Activated T-helper 2 cell treated with anti-CD3 and anti-CD28 coated beads, Interferon-gamma antibody, Interleukin-2, Interleukin-4, amounts not matched to agents 10 μg/mL and 5 μg/mL and 100 μg/mL, durations not matched to agents 14 hours and 24 hours and 36 hours (primary cell): ENCODE measurements at regions not wholly inside any gene's neighbourhood (a gene's known extent, or its start where the extent isn't known, plus 50 kb on each side); places are given as distances from the start of the nearest gene placed in this dataset.

ENCODE experiments used
- DNase-seq: peaks from one replicate; pipeline ENCODE4 v3.0.0; 2021; ENCODE audit warnings: low spot score
- H3K27ac Mint-ChIP-seq: one replicate; pipeline ENCODE4 v1.8.0; 2021; ENCODE audit warnings: mixed read lengths
- H3K27me3 Mint-ChIP-seq: one replicate; pipeline ENCODE4 v1.8.0; 2021; ENCODE audit warnings: low read depth, mixed read lengths
- H3K36me3 Mint-ChIP-seq: one replicate; pipeline ENCODE4 v1.8.0; 2021; ENCODE audit warnings: low read depth, mixed read lengths
- H3K4me1 Mint-ChIP-seq: one replicate; pipeline ENCODE4 v1.8.0; 2021; ENCODE audit warnings: low read depth, mixed read lengths
- H3K4me3 Mint-ChIP-seq: one replicate; pipeline ENCODE4 v1.8.0; 2021; ENCODE audit warnings: low read depth, mild to moderate bottlenecking, moderate library complexity, mixed read lengths
- H3K9me3 Mint-ChIP-seq: one replicate; pipeline ENCODE4 v1.8.0; 2021; ENCODE audit warnings: mixed read lengths
- intact Hi-C: fragments of 100-400 bp; cut with micrococcal nuclease; formaldehyde crosslinking; loops from one replicate; pipeline ENCODE4 v1.15.1; 2023

DNA sequence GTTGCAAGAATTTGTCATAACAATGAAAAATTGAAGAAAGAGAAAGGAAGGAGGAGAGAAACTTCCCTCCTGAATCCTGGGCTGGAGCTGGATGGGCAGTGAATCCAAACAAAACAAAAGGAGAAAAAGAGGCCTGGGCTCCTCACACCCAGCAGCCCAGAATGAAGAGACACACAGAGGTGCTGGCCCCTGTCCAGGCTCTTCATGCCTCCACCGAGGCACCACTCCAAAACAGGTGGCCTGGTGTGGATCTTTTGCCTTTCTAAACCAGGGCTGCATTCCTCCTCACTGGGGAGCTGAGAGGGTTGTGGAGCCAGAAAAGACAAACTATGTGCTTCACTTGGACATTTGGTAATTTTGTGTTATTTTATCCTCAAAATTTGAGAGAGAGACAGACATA, 76.0 kb downstream of the FAM124B start:
- Mint-ChIP-seq H3K27me3 (peaks cover 22% of the 10 kb centered on the region), H3K4me3 (no peak overlapping the region), H3K27ac (no peak overlapping the region), H3K36me3 (no peaks in the 10 kb centered on the region), H3K4me1 (no peaks in the 10 kb centered on the region), H3K9me3 (no peaks in the 10 kb centered on the region)
- intact Hi-C loops, result no loop called here
- no peak for DNase-seq

DNA sequence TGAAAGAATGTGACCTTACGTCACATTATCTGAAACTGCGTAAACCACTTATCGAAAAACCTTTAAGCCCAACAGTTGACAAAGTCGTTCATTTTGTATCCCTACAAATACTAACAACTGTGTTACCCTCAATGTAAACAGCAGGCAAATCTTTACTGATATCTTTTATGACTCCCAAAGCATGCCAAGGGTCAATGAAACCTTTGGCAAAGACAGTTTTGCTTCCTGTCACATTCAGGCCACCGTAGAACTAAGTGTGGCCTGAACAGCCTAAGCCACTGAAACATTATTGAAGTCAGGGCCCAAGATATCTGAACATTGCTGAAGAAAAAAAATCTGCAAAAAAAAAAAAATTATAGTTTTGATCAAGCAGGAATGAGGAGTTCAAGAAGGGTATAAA, 77.3 kb downstream of the FAM124B start:
- intact Hi-C loops, result no loop called here
- Mint-ChIP-seq H3K27ac (no peak overlapping the region), H3K9me3 (no peaks in the 10 kb centered on the region), H3K27me3 (peaks cover 31% of the 10 kb centered on the region), H3K4me1 (no peaks in the 10 kb centered on the region), H3K36me3 (no peaks in the 10 kb centered on the region), H3K4me3 (no peak overlapping the region)
- DNase-seq, result no peak

DNA sequence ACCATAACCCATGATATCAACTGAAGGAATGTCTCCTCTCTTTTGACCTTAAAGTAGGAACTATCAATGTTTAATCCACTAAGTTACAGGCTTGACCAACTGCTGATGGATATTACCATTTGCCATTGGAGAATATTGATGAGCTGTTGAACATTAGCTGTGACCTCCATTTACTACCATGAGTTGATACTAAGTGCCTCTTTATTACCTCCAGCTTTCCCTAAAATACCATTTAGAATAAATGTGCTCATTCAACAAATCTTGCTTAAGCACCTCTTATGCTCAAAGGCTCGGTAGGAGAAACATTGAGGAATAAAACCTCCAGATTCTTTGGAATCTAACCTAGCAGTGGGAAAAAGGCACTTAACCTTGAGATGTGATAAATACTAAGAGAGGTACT, 81.2 kb downstream of the FAM124B start:
- Mint-ChIP-seq H3K4me1 (no peaks in the 10 kb centered on the region), H3K36me3 (no peaks in the 10 kb centered on the region), H3K4me3 (no peak overlapping the region), H3K9me3 (no peaks in the 10 kb centered on the region), H3K27ac (no peak overlapping the region), H3K27me3 (peaks cover 23% of the 10 kb centered on the region)
- intact Hi-C loops, result no loop called here
- no peak for DNase-seq

GRCh38 chr2:224319750-224320149, 82.2 kb downstream of the FAM124B start:
- H3K27ac Mint-ChIP-seq, result no peak overlapping the region
- intact Hi-C loops, result no loop called here
- no peak overlapping the region for H3K4me3 Mint-ChIP-seq
- no peak for DNase-seq
- no peaks in the 10 kb centered on the region for H3K36me3 Mint-ChIP-seq
- peaks cover 26% of the 10 kb centered on the region for H3K27me3 Mint-ChIP-seq
- no peaks in the 10 kb centered on the region for H3K4me1 Mint-ChIP-seq
- no peaks in the 10 kb centered on the region for H3K9me3 Mint-ChIP-seq

DNA sequence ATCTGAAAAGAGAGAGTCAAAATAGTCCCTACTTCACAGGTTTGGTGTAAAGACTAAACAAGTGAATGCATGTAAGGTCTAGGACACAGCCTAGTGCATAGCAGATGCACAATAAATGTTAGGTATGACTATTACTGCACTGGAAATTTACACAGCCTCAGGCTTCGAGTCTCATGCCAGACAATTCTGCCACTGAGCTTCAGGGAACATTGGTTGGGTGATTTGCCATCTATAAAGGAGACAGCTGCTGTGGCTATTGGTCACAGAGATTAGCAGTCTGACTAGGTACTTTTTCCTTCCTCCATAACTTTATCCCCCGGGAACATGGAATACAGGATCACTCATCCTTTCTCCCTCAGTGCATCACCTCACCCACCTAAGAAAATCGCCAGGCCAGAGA, 89.2 kb downstream of the FAM124B start:
- Mint-ChIP-seq H3K27me3 (peaks cover 20% of the 10 kb centered on the region), H3K27ac (no peak overlapping the region)

GRCh38 chr2:224310943-224311625, 90.8 kb downstream of the FAM124B start:
- no peak overlapping the region for H3K27ac Mint-ChIP-seq
- no peaks in the 10 kb centered on the region for H3K9me3 Mint-ChIP-seq
- no peaks in the 10 kb centered on the region for H3K36me3 Mint-ChIP-seq
- H3K27me3 Mint-ChIP-seq, result peaks cover 20% of the 10 kb centered on the region
- DNase-seq, result no peak
- intact Hi-C loops, result no loop called here
- H3K4me1 Mint-ChIP-seq, result peaks cover 8% of the 10 kb centered on the region
- H3K4me3 Mint-ChIP-seq, result no peak overlapping the region

More for the DNA sequence above, 89.2 kb downstream of the FAM124B start:
- Mint-ChIP-seq H3K9me3 (no peaks in the 10 kb centered on the region), H3K36me3 (no peaks in the 10 kb centered on the region), H3K4me1 (peaks cover 7% of the 10 kb centered on the region), H3K4me3 (no peak overlapping the region)
- no peak for DNase-seq
- intact Hi-C loops, result no loop called here

GRCh38 chr2:224309176-224309575, 92.7 kb downstream of the FAM124B start:
- intact Hi-C loops, result no loop called here
- H3K9me3 Mint-ChIP-seq, result no peaks in the 10 kb centered on the region
- no peak overlapping the region for H3K27ac Mint-ChIP-seq
- H3K36me3 Mint-ChIP-seq, result no peaks in the 10 kb centered on the region
- no peak for DNase-seq
- H3K4me1 Mint-ChIP-seq, result peaks cover 8% of the 10 kb centered on the region
- peaks cover 14% of the 10 kb centered on the region for H3K27me3 Mint-ChIP-seq
- H3K4me3 Mint-ChIP-seq, result no peak overlapping the region

DNA sequence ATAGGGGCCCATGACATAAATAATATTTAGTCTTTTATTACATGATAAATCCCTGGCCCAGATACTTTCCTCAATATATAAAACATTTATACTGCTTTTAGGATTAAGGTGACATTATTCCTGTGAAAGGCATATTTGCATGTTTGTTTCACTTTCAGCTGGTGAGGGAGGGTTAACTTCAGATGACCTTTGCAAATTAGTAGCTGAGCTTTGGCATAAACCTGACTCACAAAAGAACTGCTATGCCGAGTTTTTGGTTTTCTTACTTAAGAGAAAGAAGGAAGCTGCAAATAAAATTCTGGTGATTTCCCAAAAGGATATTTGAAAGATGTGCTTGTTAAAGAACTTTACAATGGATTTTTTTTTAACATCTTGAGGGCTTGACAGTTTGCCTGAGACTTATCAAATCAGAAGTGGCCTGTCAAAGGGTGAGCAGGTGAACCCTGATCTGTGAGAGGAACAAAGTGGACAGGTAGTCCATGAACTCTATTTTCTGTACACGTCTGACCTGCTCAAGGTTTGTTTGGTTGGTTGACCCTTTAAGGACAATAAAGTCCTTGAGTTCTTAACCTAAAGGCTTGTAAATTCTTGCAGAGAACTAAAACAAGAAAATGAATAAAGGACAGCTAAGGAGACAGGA, 93.5 kb downstream of the FAM124B start:
- Mint-ChIP-seq H3K27me3 (peaks cover 13% of the 10 kb centered on the region), H3K27ac (no peak overlapping the region), H3K36me3 (no peaks in the 10 kb centered on the region), H3K9me3 (no peaks in the 10 kb centered on the region), H3K4me3 (no peak overlapping the region), H3K4me1 (peaks cover 8% of the 10 kb centered on the region)
- intact Hi-C loops, result no loop called here
- DNase-seq, result no peak

DNA sequence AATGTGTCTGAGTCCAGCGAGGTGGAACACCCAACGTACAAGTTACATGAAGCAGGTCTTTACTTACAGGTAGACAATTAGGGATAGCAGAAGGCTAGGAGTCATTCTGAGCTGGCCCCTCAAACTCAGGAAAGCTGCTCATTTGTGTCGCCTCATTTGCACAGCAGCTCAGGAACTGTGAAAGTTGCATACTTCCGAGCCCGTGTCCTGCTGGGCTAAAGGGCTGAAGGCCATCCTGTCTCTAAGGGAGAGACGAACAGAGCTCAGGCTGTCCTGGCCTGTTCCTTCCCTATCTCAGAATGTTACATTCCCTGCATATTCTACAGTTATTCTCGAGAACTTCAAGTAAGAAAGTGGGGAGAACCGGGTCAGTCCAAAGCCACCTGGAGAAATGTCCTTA, 99.0 kb downstream of the FAM124B start:
- no peaks in the 10 kb centered on the region for H3K9me3 Mint-ChIP-seq
- H3K27ac Mint-ChIP-seq, result no peak overlapping the region
- no peaks in the 10 kb centered on the region for H3K36me3 Mint-ChIP-seq
- no peak for DNase-seq
- intact Hi-C loops, result no loop called here
- H3K4me1 Mint-ChIP-seq, result peaks cover 3% of the 10 kb centered on the region
- H3K27me3 Mint-ChIP-seq, result no peaks in the 10 kb centered on the region
- no peak overlapping the region for H3K4me3 Mint-ChIP-seq

- no peak overlapping the region for H3K4me3 Mint-ChIP-seq
- H3K27me3 Mint-ChIP-seq, result peaks cover 30% of the 10 kb centered on the region
- no peaks in the 10 kb centered on the region for H3K36me3 Mint-ChIP-seq
- no peak overlapping the region for H3K27ac Mint-ChIP-seq
- intact Hi-C loops, result no loop called here
- DNase-seq, result no peak
- no peaks in the 10 kb centered on the region for H3K4me1 Mint-ChIP-seq
- no peaks in the 10 kb centered on the region for H3K9me3 Mint-ChIP-seq
These were observed 107.9 kb downstream of the FAM124B start for GRCh38 chr2:224293976-224294375.

- no peak for DNase-seq
- no peak overlapping the region for H3K27ac Mint-ChIP-seq
- H3K9me3 Mint-ChIP-seq, result no peaks in the 10 kb centered on the region
- H3K4me1 Mint-ChIP-seq, result no peaks in the 10 kb centered on the region
- H3K36me3 Mint-ChIP-seq, result no peaks in the 10 kb centered on the region
- H3K4me3 Mint-ChIP-seq, result no peak overlapping the region
- peaks cover 40% of the 10 kb centered on the region for H3K27me3 Mint-ChIP-seq
- intact Hi-C loops, result loop anchor here (10.0 kb wide), 1 partner anchor 563 kb away; no protein-coding TSS in a partner anchor
These were observed 114.4 kb downstream of the FAM124B start for GRCh38 chr2:224287531-224287930.

DNA sequence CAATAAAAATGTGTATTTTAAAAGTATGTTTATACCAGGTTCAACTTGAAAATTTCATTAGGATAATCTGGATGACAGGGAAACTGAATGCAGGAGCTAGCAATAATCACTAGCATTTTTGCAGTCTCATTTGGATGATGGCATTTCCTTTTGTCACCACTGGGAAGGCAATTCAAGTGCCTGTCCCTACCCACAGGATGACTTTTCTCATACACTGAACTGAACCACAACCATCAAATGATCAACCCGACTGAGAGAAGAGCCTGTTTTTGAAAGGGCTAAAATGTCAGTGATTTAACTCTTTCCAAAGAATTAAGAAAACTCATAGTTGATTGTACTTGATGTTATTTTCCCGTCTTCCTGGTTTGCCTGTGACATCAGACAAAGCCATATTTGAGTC, 115.0 kb downstream of the FAM124B start:
- Mint-ChIP-seq H3K4me1 (no peaks in the 10 kb centered on the region), H3K36me3 (no peaks in the 10 kb centered on the region), H3K9me3 (no peaks in the 10 kb centered on the region), H3K27me3 (peaks cover 34% of the 10 kb centered on the region), H3K27ac (no peak overlapping the region), H3K4me3 (no peak overlapping the region)
- intact Hi-C loops, result loop anchor here (10.0 kb wide), 1 partner anchor 562 kb away; no protein-coding TSS in a partner anchor
- no peak for DNase-seq

- H3K27ac Mint-ChIP-seq, result no peak overlapping the region
- no peaks in the 10 kb centered on the region for H3K4me1 Mint-ChIP-seq
- no peaks in the 10 kb centered on the region for H3K36me3 Mint-ChIP-seq
- peaks cover 33% of the 10 kb centered on the region for H3K27me3 Mint-ChIP-seq
- no peaks in the 10 kb centered on the region for H3K9me3 Mint-ChIP-seq
- H3K4me3 Mint-ChIP-seq, result no peak overlapping the region
- intact Hi-C loops, result loop anchor here (1.0 to 10.0 kb wide), 3 partner anchors 291 to 560 kb away; no protein-coding TSS in a partner anchor
- no peak for DNase-seq
These were observed 117.6 kb downstream of the FAM124B start for GRCh38 chr2:224284134-224284946.
